ENCODE measurements at regions not wholly inside any gene's neighbourhood (a gene's known extent, or its start where the extent isn't known, plus 50 kb on each side); places are given as distances from the start of the nearest gene placed in this dataset.

- Histone ChIP-seq H3K4me3 (no peak overlapping the region), H3K27me3 (no peaks in the 10 kb centered on the region), H3K9me3 (no peaks in the 10 kb centered on the region), H3K27ac (no peak overlapping the region), H3K36me3 (ENCODE audit: low read depth, missing control alignments) (no peaks in the 10 kb centered on the region), H3K4me1 (no peaks in the 10 kb centered on the region)
- TF ChIP-seq POLR2A (IDR thresholded peaks at IDR 0.05), result no peak
- TF ChIP-seq, protein P1, sequence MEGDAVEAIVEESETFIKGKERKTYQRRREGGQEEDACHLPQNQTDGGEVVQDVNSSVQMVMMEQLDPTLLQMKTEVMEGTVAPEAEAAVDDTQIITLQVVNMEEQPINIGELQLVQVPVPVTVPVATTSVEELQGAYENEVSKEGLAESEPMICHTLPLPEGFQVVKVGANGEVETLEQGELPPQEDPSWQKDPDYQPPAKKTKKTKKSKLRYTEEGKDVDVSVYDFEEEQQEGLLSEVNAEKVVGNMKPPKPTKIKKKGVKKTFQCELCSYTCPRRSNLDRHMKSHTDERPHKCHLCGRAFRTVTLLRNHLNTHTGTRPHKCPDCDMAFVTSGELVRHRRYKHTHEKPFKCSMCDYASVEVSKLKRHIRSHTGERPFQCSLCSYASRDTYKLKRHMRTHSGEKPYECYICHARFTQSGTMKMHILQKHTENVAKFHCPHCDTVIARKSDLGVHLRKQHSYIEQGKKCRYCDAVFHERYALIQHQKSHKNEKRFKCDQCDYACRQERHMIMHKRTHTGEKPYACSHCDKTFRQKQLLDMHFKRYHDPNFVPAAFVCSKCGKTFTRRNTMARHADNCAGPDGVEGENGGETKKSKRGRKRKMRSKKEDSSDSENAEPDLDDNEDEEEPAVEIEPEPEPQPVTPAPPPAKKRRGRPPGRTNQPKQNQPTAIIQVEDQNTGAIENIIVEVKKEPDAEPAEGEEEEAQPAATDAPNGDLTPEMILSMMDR (IDR thresholded peaks at IDR 0.05), result no peak
- intact Hi-C loops (cut with DNase I; ENCODE audit: low total_unique reads), result no loop called here
- WGBS, 2 donors, result 87 to 90% methylated on average over 2 of the region's 2 CpGs
- no peak for DNase-seq
Observed at GRCh38 chr9:29751226-29751625, 2177.9 kb upstream of the C9orf72 start.

DNA sequence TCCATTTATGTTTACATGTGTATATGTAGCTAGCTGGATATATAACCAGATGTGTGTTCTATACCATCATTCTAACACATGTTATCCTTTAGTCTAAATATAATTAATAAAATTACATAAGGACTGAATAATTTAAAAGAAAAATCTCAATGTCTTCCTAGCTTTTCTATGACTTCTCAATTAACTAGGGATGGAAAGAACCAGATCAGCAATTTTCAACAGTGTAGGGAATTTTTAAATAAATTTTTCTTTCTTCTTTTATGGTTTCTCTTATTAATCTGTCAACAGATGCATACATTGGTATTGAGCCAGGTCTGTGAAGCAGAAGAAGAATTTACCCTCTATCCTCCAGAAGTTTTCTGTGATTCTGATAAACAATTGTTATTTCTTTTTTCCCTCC lies 2180.4 kb upstream of the C9orf72 start:
- Histone ChIP-seq H3K27me3 (no peaks in the 10 kb centered on the region), H3K27ac (no peak overlapping the region), H3K4me3 (no peak overlapping the region), H3K4me1 (no peaks in the 10 kb centered on the region), H3K9me3 (no peaks in the 10 kb centered on the region), H3K36me3 (ENCODE audit: low read depth, missing control alignments) (no peaks in the 10 kb centered on the region)
- no peak for DNase-seq
- TF ChIP-seq, protein P1 (IDR thresholded peaks at IDR 0.05), result no peak
- no peak for TF ChIP-seq POLR2A (IDR thresholded peaks at IDR 0.05)
- intact Hi-C loops (cut with DNase I; ENCODE audit: low total_unique reads), result no loop called here

DNA sequence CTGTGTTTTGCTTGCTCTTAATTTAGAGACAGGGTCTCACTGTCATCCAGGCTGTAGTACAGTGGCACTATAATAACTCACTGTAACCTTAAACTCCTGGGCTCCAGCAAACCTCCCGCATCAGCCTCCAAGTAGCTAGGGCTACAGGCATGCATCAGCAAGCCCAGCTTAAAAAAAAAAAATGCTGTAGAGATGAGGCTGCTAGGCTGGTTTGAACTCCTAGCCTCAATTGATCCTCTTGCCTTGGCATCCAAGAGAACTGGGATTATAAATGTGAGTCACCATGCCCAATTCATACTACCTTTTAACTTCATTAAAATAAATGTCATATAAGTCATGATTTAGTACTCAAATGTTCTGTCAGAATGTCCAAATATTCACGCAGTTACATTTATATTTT lies 2195.7 kb upstream of the C9orf72 start:
- Histone ChIP-seq H3K4me3 (no peak overlapping the region), H3K9me3 (no peaks in the 10 kb centered on the region), H3K27me3 (no peaks in the 10 kb centered on the region), H3K36me3 (ENCODE audit: low read depth, missing control alignments) (no peaks in the 10 kb centered on the region), H3K4me1 (no peaks in the 10 kb centered on the region), H3K27ac (no peak overlapping the region)
- WGBS, 2 donors, result 92 to 97% methylated on average over 2 of the region's 2 CpGs
- DNase-seq, result no peak
- no peak for TF ChIP-seq POLR2A (IDR thresholded peaks at IDR 0.05)
- TF ChIP-seq, protein P1 (IDR thresholded peaks at IDR 0.05), result no peak
- intact Hi-C loops (cut with DNase I; ENCODE audit: low total_unique reads), result no loop called here

DNA sequence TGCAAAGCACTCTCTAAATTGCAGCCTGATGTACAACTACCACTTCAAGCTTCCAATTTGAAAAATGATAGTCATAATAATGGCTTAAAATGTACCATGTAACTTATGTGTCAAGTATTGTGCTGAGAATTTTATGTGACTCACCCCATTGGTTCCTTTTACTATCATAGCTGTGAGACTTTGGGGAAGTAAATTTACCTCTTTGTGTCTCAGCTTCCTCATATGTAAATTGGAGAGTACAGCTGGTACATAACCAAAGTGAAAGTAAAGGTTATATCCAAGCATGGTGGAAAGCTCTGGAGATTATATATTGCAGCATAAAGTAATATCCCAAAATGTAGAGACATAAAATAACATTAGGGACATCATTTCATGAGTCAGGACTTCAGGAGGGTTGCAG lies 2200.4 kb upstream of the C9orf72 start:
- H3K27me3 ChIP-seq, result no peaks in the 10 kb centered on the region
- no peak for DNase-seq
- intact Hi-C loops (cut with DNase I; ENCODE audit: low total_unique reads), result no loop called here

GRCh38 chr9:29775491-29775890 lies 2202.2 kb upstream of the C9orf72 start:
- 64 to 66% methylated on average over 5 of the region's 5 CpGs for WGBS, 2 donors
- intact Hi-C loops (cut with DNase I; ENCODE audit: low total_unique reads), result no loop called here

More for the DNA sequence above, 2200.4 kb upstream of the C9orf72 start:
- TF ChIP-seq POLR2A (IDR thresholded peaks at IDR 0.05), result no peak
- TF ChIP-seq, protein P1 (IDR thresholded peaks at IDR 0.05), result no peak
- H3K4me3 ChIP-seq, result no peak overlapping the region
- no peaks in the 10 kb centered on the region for H3K9me3 ChIP-seq
- no peak overlapping the region for H3K27ac ChIP-seq
- H3K4me1 ChIP-seq, result no peaks in the 10 kb centered on the region
- H3K36me3 ChIP-seq (ENCODE audit: low read depth, missing control alignments), result no peaks in the 10 kb centered on the region

More at GRCh38 chr9:29775491-29775890, 2202.2 kb upstream of the C9orf72 start:
- DNase-seq, result no peak
- no peak overlapping the region for H3K4me3 ChIP-seq
- H3K27ac ChIP-seq, result no peak overlapping the region
- no peaks in the 10 kb centered on the region for H3K36me3 ChIP-seq (ENCODE audit: low read depth, missing control alignments)
- TF ChIP-seq POLR2A (IDR thresholded peaks at IDR 0.05), result no peak
- TF ChIP-seq, protein P1 (IDR thresholded peaks at IDR 0.05), result no peak
- no peaks in the 10 kb centered on the region for H3K9me3 ChIP-seq
- H3K4me1 ChIP-seq, result no peaks in the 10 kb centered on the region
- H3K27me3 ChIP-seq, result no peaks in the 10 kb centered on the region

All from testis (tissue), 2 donors.